ENCODE measurements at regions not wholly inside any gene's neighbourhood (a gene's known extent, or its start where the extent isn't known, plus 50 kb on each side); places are given as distances from the start of the nearest gene placed in this dataset.
"Not testable (repeated sequence)": the region's sequence is repeated elsewhere in the genome, so short reads cannot be mapped to it uniquely, and the experiment has no call there.

GRCh38 chr2:14991723-14992122 lies 359.2 kb downstream of the LRATD1 start:
- Histone ChIP-seq H3K27ac (no peak overlapping the region), H4K20me1 (no peaks in the 10 kb centered on the region), H3K9me3 (no peaks in the 10 kb centered on the region), H3K4me3 (no peak overlapping the region), H3K36me3 (no peaks in the 10 kb centered on the region), H3K4me1 (no peaks in the 10 kb centered on the region), H3K9ac (no peak overlapping the region), H3K4me2 (no peak overlapping the region), H3K27me3 (no peaks in the 10 kb centered on the region)
- no peak for TF ChIP-seq Cebpa-rat (IDR thresholded peaks at IDR 0.05)

- H4K20me1 ChIP-seq: no peaks in the 10 kb centered on the region
- no peaks in the 10 kb centered on the region for H3K9me3 ChIP-seq
- no peaks in the 10 kb centered on the region for H3K4me1 ChIP-seq
- H3K4me2 ChIP-seq: no peak overlapping the region
- no peaks in the 10 kb centered on the region for H3K36me3 ChIP-seq
- no peak overlapping the region for H3K27ac ChIP-seq
- H3K4me3 ChIP-seq: no peak overlapping the region
- TF ChIP-seq Cebpa-rat (IDR thresholded peaks at IDR 0.05): no peak
- no peaks in the 10 kb centered on the region for H3K27me3 ChIP-seq
- H3K9ac ChIP-seq: no peak overlapping the region
These were observed 362.2 kb downstream of the LRATD1 start for GRCh38 chr2:14994721-14995120.

- Histone ChIP-seq H3K4me1 (no peaks in the 10 kb centered on the region), H3K9ac (no peak overlapping the region), H3K9me3 (no peaks in the 10 kb centered on the region), H3K4me3 (no peak overlapping the region), H3K4me2 (no peak overlapping the region), H3K27me3 (no peaks in the 10 kb centered on the region), H3K36me3 (no peaks in the 10 kb centered on the region), H4K20me1 (no peaks in the 10 kb centered on the region), H3K27ac (no peak overlapping the region)
- no peak for TF ChIP-seq Cebpa-rat (IDR thresholded peaks at IDR 0.05)
These were observed 364.0 kb downstream of the LRATD1 start for GRCh38 chr2:14996351-14997014.

GRCh38 chr2:14998546-14998945 lies 366.0 kb downstream of the LRATD1 start:
- Histone ChIP-seq H4K20me1 (no peaks in the 10 kb centered on the region), H3K27ac (no peak overlapping the region), H3K27me3 (no peaks in the 10 kb centered on the region), H3K4me2 (no peak overlapping the region), H3K9me3 (no peaks in the 10 kb centered on the region), H3K36me3 (no peaks in the 10 kb centered on the region), H3K4me3 (no peak overlapping the region), H3K9ac (no peak overlapping the region), H3K4me1 (no peaks in the 10 kb centered on the region)
- TF ChIP-seq Cebpa-rat (IDR thresholded peaks at IDR 0.05): no peak

GRCh38 chr2:14999114-14999661 lies 366.7 kb downstream of the LRATD1 start:
- Histone ChIP-seq H3K4me2 (no peak overlapping the region), H3K27me3 (no peaks in the 10 kb centered on the region), H3K9ac (no peak overlapping the region), H3K4me3 (no peak overlapping the region), H3K4me1 (no peaks in the 10 kb centered on the region), H3K36me3 (no peaks in the 10 kb centered on the region), H4K20me1 (no peaks in the 10 kb centered on the region), H3K27ac (no peak overlapping the region), H3K9me3 (no peaks in the 10 kb centered on the region)
- no peak for TF ChIP-seq Cebpa-rat (IDR thresholded peaks at IDR 0.05)

- H4K20me1 ChIP-seq, H3K4me2 ChIP-seq, H3K4me1 ChIP-seq, H3K36me3 ChIP-seq, H3K4me3 ChIP-seq, H3K27ac ChIP-seq, H3K9ac ChIP-seq, H3K27me3 ChIP-seq, H3K9me3 ChIP-seq: not testable (repeated sequence)
These were observed 370.0 kb downstream of the LRATD1 start for GRCh38 chr2:15002519-15002918.

- H3K27ac ChIP-seq: no peak overlapping the region
- H3K36me3 ChIP-seq: no peaks in the 10 kb centered on the region
- H3K9ac ChIP-seq: no peak overlapping the region
- H3K4me2 ChIP-seq: peak overlapping the region; percentile 15
- no peak overlapping the region for H3K4me3 ChIP-seq
- no peaks in the 10 kb centered on the region for H3K27me3 ChIP-seq
- peaks cover 4% of the 10 kb centered on the region; the same call in 1 of the 2 replicates for H3K9me3 ChIP-seq
- H3K4me1 ChIP-seq: peaks cover 8% of the 10 kb centered on the region
- no peak for TF ChIP-seq Cebpa-rat (IDR thresholded peaks at IDR 0.05)
- no peaks in the 10 kb centered on the region for H4K20me1 ChIP-seq
These were observed 374.1 kb downstream of the LRATD1 start for GRCh38 chr2:15006667-15007066.

GRCh38 chr2:15009681-15010080 lies 377.2 kb downstream of the LRATD1 start:
- Histone ChIP-seq H3K4me2 (no peak overlapping the region), H3K9me3 (peaks cover 18% of the 10 kb centered on the region)
- no peak for TF ChIP-seq Cebpa-rat (IDR thresholded peaks at IDR 0.05)

GRCh38 chr2:15010346-15010745 lies 377.8 kb downstream of the LRATD1 start:
- Histone ChIP-seq H3K4me2 (no peak overlapping the region), H3K4me1 (peaks cover 16% of the 10 kb centered on the region), H3K36me3 (no peaks in the 10 kb centered on the region), H4K20me1 (no peaks in the 10 kb centered on the region), H3K27ac (no peak overlapping the region), H3K27me3 (no peaks in the 10 kb centered on the region), H3K9me3 (peaks cover 18% of the 10 kb centered on the region), H3K4me3 (no peak overlapping the region), H3K9ac (no peak overlapping the region)
- no peak for TF ChIP-seq Cebpa-rat (IDR thresholded peaks at IDR 0.05)

More at GRCh38 chr2:15009681-15010080, 377.2 kb downstream of the LRATD1 start:
- H3K27ac ChIP-seq: no peak overlapping the region
- H3K9ac ChIP-seq: no peak overlapping the region
- no peaks in the 10 kb centered on the region for H4K20me1 ChIP-seq
- peaks cover 16% of the 10 kb centered on the region for H3K4me1 ChIP-seq
- no peaks in the 10 kb centered on the region for H3K27me3 ChIP-seq
- H3K4me3 ChIP-seq: no peak overlapping the region
- no peaks in the 10 kb centered on the region for H3K36me3 ChIP-seq

GRCh38 chr2:15018814-15019213 lies 386.3 kb downstream of the LRATD1 start:
- H3K27ac ChIP-seq: no peak overlapping the region
- TF ChIP-seq Cebpa-rat (IDR thresholded peaks at IDR 0.05): no peak

More at GRCh38 chr2:15018814-15019213, 386.3 kb downstream of the LRATD1 start:
- Histone ChIP-seq H3K4me1 (peaks cover 2% of the 10 kb centered on the region), H3K9ac (no peak overlapping the region), H3K4me2 (no peak overlapping the region), H3K27me3 (no peaks in the 10 kb centered on the region), H3K4me3 (no peak overlapping the region), H3K36me3 (no peaks in the 10 kb centered on the region), H3K9me3 (no peaks in the 10 kb centered on the region), H4K20me1 (no peaks in the 10 kb centered on the region)

All from BLaER1 (cell line).